HL-60 (cell line): ENCODE measurements at regions not wholly inside any gene's neighbourhood (a gene's known extent, or its start where the extent isn't known, plus 50 kb on each side); places are given as distances from the start of the nearest gene placed in this dataset.

Experiments
- DNase-seq, 2 experiments: peaks; one replicate each; pipeline ENCODE4 v3.0.0-alpha.2; 2010 to 2020; ENCODE audit warnings: low read depth in 1 of 2, low spot score in 1 of 2
- H3K27ac ChIP-seq: fragments of 250-450 bp; sonication (Bioruptor Pico); replicated peaks from 2 replicates; pipeline ENCODE4 v1.5.1; 2020; ENCODE audit warnings: mild to moderate bottlenecking, moderate library complexity
- H3K27me3 ChIP-seq: fragments of 250-450 bp; sonication (Bioruptor Pico); 2 replicates; pipeline ENCODE4 v1.5.1; 2021; ENCODE audit warnings: mild to moderate bottlenecking, moderate library complexity; ENCODE audit not compliant: insufficient read depth, poor library complexity, severe bottlenecking
- H3K4me3 ChIP-seq: replicated peaks from 2 replicates; pipeline ENCODE4 v1.5.1; 2011; ENCODE audit warnings: mild to moderate bottlenecking, control low read depth, low read length; ENCODE audit not compliant: insufficient read depth
- CTCF ChIP-seq: IDR thresholded peaks from one replicate; pipeline ENCODE4 v1.5.1; 2011; ENCODE audit warnings: low read length, control low read depth, inconsistent platforms; ENCODE audit not compliant: insufficient read depth
- GABPA ChIP-seq: IDR thresholded peaks from 2 replicates; pipeline ENCODE4 v1.6.1; 2012; ENCODE audit warnings: low read depth
- POLR2AphosphoS5 ChIP-seq: IDR thresholded peaks from 2 replicates; pipeline ENCODE4 v1.6.1; 2012; ENCODE audit warnings: low read depth
- REST ChIP-seq: IDR thresholded peaks from 2 replicates; pipeline ENCODE4 v1.6.1; 2012; ENCODE audit warnings: low read depth; ENCODE audit not compliant: insufficient replicate concordance
- SPI1 ChIP-seq: IDR thresholded peaks from 2 replicates; pipeline ENCODE4 v1.6.1; 2012; ENCODE audit warnings: low read depth, mild to moderate bottlenecking, borderline replicate concordance

- DNase-seq, result no peak
- Histone ChIP-seq H3K27me3 (no peaks in the 10 kb centered on the region), H3K4me3 (no peak overlapping the region), H3K27ac (no peak overlapping the region)
- no peak for TF ChIP-seq REST
- TF ChIP-seq GABPA, result no peak
- no peak for TF ChIP-seq POLR2AphosphoS5
Measured at GRCh38 chr9:109862452-109862851, 82.5 kb downstream of the PALM2AKAP2 start.

GRCh38 chr9:109863961-109864360, 84.0 kb downstream of the PALM2AKAP2 start:
- H3K27me3 ChIP-seq, result no peaks in the 10 kb centered on the region
- no peak overlapping the region for H3K4me3 ChIP-seq
- DNase-seq, result no peak
- no peak for TF ChIP-seq REST
- no peak overlapping the region for H3K27ac ChIP-seq

- no peaks in the 10 kb centered on the region for H3K27me3 ChIP-seq
- no peak overlapping the region for H3K4me3 ChIP-seq
- H3K27ac ChIP-seq, result no peak overlapping the region
- TF ChIP-seq SPI1, result no peak
- no peak for TF ChIP-seq CTCF
- TF ChIP-seq POLR2AphosphoS5, result no peak
- TF ChIP-seq REST, result no peak
- TF ChIP-seq GABPA, result no peak
- DNase-seq, result no peak
Measured at GRCh38 chr9:109865521-109865920, 85.5 kb downstream of the PALM2AKAP2 start.

GRCh38 chr9:109868207-109868606, 88.2 kb downstream of the PALM2AKAP2 start:
- no peak for TF ChIP-seq SPI1
- TF ChIP-seq GABPA, result no peak
- no peak for TF ChIP-seq REST
- no peak for TF ChIP-seq POLR2AphosphoS5
- no peak for TF ChIP-seq CTCF
- H3K27ac ChIP-seq, result no peak overlapping the region
- H3K27me3 ChIP-seq, result no peaks in the 10 kb centered on the region
- H3K4me3 ChIP-seq, result no peak overlapping the region
- DNase-seq, result no peak
